SK-N-SH (cell line): ENCODE measurements at regions not wholly inside any gene's neighbourhood (a gene's known extent, or its start where the extent isn't known, plus 50 kb on each side); places are given as distances from the start of the nearest gene placed in this dataset.

ENCODE experiments used
- CTCF ChIA-PET: fragments of 300-600, 350-600 bp; formaldehyde crosslinking; extraction: SDS; loops from one replicate; lab custom pipeline; 2021; lab: Yijun Ruan, JAX
- POLR2A ChIA-PET: fragments of 350-600 bp; sonication (Branson Sonifier 250); formaldehyde crosslinking; extraction: SDS; loops from one replicate; lab custom pipeline; 2020; ENCODE audit warnings: antibody characterized with exemption, inconsistent platforms; lab: Yijun Ruan, JAX
- DNase-seq: peaks from one replicate; pipeline ENCODE4 v3.0.0; 2012
- H2AFZ ChIP-seq: fragments of 200-600 bp; sonication (generic); 2 replicates; pipeline ENCODE4 v1.8.1; 2016; ENCODE audit warnings: antibody characterized with exemption, mild to moderate bottlenecking, low read depth
- H3F3A ChIP-seq: fragments of 200-600 bp; sonication (generic); replicated peaks from 2 replicates; pipeline ENCODE3; 2016; ENCODE audit warnings: antibody characterized with exemption, mild to moderate bottlenecking; ENCODE audit not compliant: insufficient read depth
- H3K27ac ChIP-seq, 2 experiments: fragments of 200-500 bp in 1 of 2; fragments of 200-600 bp in 1 of 2; sonication (Bioruptor generic) in 1 of 2; sonication (generic), shearing (Covaris generic) in 1 of 2; 2 replicates each; pipeline versions ENCODE4 v1.5.1 to v1.6.1; 2014 to 2016; ENCODE audit warnings: low read depth in 2 of 2, inconsistent platforms in 1 of 2, low read length in 1 of 2, mild to moderate bottlenecking in 1 of 2, mixed read lengths in 1 of 2
- H3K27me3 ChIP-seq: fragments of 200-600 bp; sonication (generic), shearing (Covaris generic); 2 replicates; pipeline ENCODE4 v1.6.1; 2016; ENCODE audit warnings: mixed run types; ENCODE audit not compliant: insufficient read depth
- H3K36me3 ChIP-seq, 2 experiments: fragments of 200-500 bp in 1 of 2; fragments of 200-600 bp in 1 of 2; sonication (Bioruptor generic) in 1 of 2; sonication (generic) in 1 of 2; replicated peaks in 1 of 2; 2 replicates each; pipeline versions ENCODE3 to v1.5.1; 2014 to 2016; ENCODE audit warnings: low read length in 1 of 2, mild to moderate bottlenecking in 1 of 2; ENCODE audit not compliant: insufficient read depth in 2 of 2, control insufficient read depth in 1 of 2
- H3K4me1 ChIP-seq, 2 experiments: fragments of 200-500 bp in 1 of 2; fragments of 200-600 bp in 1 of 2; sonication (Bioruptor generic) in 1 of 2; sonication (generic), shearing (Covaris generic) in 1 of 2; 2 replicates each; pipeline versions ENCODE4 v1.5.1 to v1.6.1; 2014 to 2016; ENCODE audit warnings: low read depth in 1 of 2, low read length in 1 of 2, mixed run types in 1 of 2; ENCODE audit not compliant: insufficient read depth in 2 of 2, control insufficient read depth in 1 of 2
- H3K4me2 ChIP-seq: fragments of 200-600 bp; sonication (generic), shearing (Covaris generic); 2 replicates; pipeline ENCODE4 v1.6.1; 2017; ENCODE audit warnings: mixed run types
- H3K4me3 ChIP-seq, 2 experiments: fragments of 200-500 bp in 1 of 2; fragments of 200-600 bp in 1 of 2; sonication (Bioruptor generic) in 1 of 2; sonication (generic), shearing (Covaris generic) in 1 of 2; 2 replicates each; pipeline versions ENCODE4 v1.5.1 to v1.8.1; 2014 to 2016; ENCODE audit warnings: low read depth in 2 of 2, inconsistent platforms in 1 of 2, low read length in 1 of 2, mild to moderate bottlenecking in 1 of 2, mixed read lengths in 1 of 2, moderate library complexity in 1 of 2
- H3K79me2 ChIP-seq: fragments of 200-600 bp; sonication (generic); 2 replicates; pipeline ENCODE4 v1.8.1; 2017; ENCODE audit warnings: mild to moderate bottlenecking; ENCODE audit not compliant: insufficient read depth
- H3K9ac ChIP-seq: fragments of 200-600 bp; sonication (generic); 2 replicates; pipeline ENCODE4 v1.6.1; 2017; ENCODE audit warnings: mixed run types
- H3K9me2 ChIP-seq: fragments of 200-600 bp; sonication (generic); 2 replicates; pipeline ENCODE4 v1.6.1; 2017; ENCODE audit warnings: mixed run types
- H3K9me3 ChIP-seq: fragments of 200-600 bp; sonication (generic); 2 replicates; pipeline ENCODE4 v1.6.1; 2017; ENCODE audit warnings: mixed run types, mild to moderate bottlenecking, moderate library complexity
- H4K20me1 ChIP-seq: fragments of 200-600 bp; sonication (generic); 2 replicates; pipeline ENCODE4 v1.6.1; 2017; ENCODE audit warnings: mild to moderate bottlenecking, mixed run types; ENCODE audit not compliant: insufficient read depth
- FOXM1 ChIP-seq: IDR thresholded peaks from 2 replicates; pipeline ENCODE4 v1.4.0; 2012; ENCODE audit warnings: low read depth, mild to moderate bottlenecking
- GABPA ChIP-seq: IDR thresholded peaks from 2 replicates; pipeline ENCODE4 v1.4.0; 2012; ENCODE audit warnings: low read depth, mild to moderate bottlenecking
- IRF3 ChIP-seq: fragments of 150-350 bp; IDR thresholded peaks from 2 replicates; pipeline ENCODE4 v1.6.1; 2016; ENCODE audit warnings: mild to moderate bottlenecking, low read depth, low read length
- MXI1 ChIP-seq: IDR thresholded peaks from 2 replicates; pipeline ENCODE4 v1.6.1; 2012; ENCODE audit warnings: mild to moderate bottlenecking, low read depth, low read length, improper control_type of control experiment
- NFIC ChIP-seq: IDR thresholded peaks from 2 replicates; pipeline ENCODE4 v1.4.0; 2012; ENCODE audit warnings: borderline replicate concordance
- NRF1 ChIP-seq: IDR thresholded peaks from 2 replicates; pipeline ENCODE4 v1.6.1; 2012; ENCODE audit warnings: low read depth, mild to moderate bottlenecking, low read length
- POLR2AphosphoS5 ChIP-seq: IDR thresholded peaks from 2 replicates; pipeline ENCODE4 v1.6.1; 2012; ENCODE audit warnings: low read depth, low read length
- RCOR1 ChIP-seq: fragments of 150-350 bp; IDR thresholded peaks from 2 replicates; pipeline ENCODE4 v1.6.1; 2017; ENCODE audit warnings: antibody characterized with exemption, low read length
- REST ChIP-seq: IDR thresholded peaks from 2 replicates; pipeline ENCODE4 v1.6.1; 2012; ENCODE audit warnings: mild to moderate bottlenecking, low read depth, low read length, moderate library complexity
- RXRA ChIP-seq: IDR thresholded peaks from 2 replicates; pipeline ENCODE4 v1.4.0; 2012; ENCODE audit warnings: low read depth, mild to moderate bottlenecking, borderline replicate concordance
- SMC3 ChIP-seq: IDR thresholded peaks from 2 replicates; pipeline ENCODE4 v1.6.1; 2012; ENCODE audit warnings: low read depth, low read length, improper control_type of control experiment
- USF2 ChIP-seq: fragments of 150-350 bp; IDR thresholded peaks from 2 replicates; pipeline ENCODE4 v1.6.1; 2017; ENCODE audit warnings: antibody characterized with exemption, low read length, low read depth, borderline replicate concordance
- WGBS: methylation state at CpG from one replicate; pipeline ENCODE4 v1.1.6; 2017; ENCODE audit warnings: low lambda C conversion rate; 5-methylcytosine and 5-hydroxymethylcytosine counted together
- TF ChIP-seq, protein P1 (sequence below): IDR thresholded peaks from 2 replicates; pipeline ENCODE4 v1.4.0; 2012; ENCODE audit warnings: low read depth, borderline replicate concordance
- TF ChIP-seq, protein P2 (sequence below): IDR thresholded peaks from 2 replicates; pipeline ENCODE4 v1.4.0; 2012; ENCODE audit warnings: low read depth, borderline replicate concordance

DNA sequence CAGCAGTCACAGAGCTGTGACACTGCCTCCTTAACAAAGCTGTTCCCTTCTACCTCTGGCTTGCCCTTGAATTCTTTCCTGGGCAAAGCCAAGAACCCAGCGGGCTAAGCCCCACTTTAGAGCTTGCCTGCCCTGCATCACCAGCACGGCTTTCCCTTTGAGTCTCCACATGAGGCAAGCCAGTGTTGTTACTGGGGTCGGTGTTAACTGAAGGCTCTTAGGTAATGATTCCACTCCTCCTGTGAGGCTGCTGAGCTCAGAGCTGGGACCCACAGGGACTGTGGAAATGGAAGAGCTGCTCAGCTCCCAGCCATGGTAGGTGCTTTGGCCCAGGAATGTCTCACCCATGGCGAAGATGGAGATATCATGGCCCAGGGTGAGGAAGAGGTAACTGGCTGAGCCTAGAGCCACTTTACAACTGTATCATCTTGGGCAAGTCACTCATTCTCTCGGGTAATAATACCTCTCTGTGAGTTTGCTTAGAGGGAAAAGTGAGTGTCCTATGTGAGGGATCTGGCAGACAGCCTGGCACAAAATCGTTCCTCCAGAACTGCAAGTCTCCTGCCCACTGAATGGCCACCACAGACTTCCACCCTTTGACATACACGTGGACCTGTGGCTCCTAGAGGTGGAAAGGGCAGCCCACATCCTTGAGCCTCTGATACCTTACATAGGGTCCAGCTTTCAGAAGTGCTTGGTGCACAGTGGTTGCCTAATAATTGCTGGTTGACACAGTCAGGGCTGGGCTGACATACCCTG lies 654.1 kb downstream of the PTPRU start:
- no peak for DNase-seq
- Histone ChIP-seq H2AFZ (no peak overlapping the region), H3K4me2 (no peak overlapping the region), H3K27ac (no peak overlapping the region), H3K36me3 (no peaks in the 10 kb centered on the region), H4K20me1 (no peaks in the 10 kb centered on the region), H3K27me3 (no peaks in the 10 kb centered on the region), H3K79me2 (no peaks in the 10 kb centered on the region), H3K9me2 (no peaks in the 10 kb centered on the region), H3K9ac (no peak overlapping the region), H3F3A (no peaks in the 10 kb centered on the region), H3K9me3 (no peaks in the 10 kb centered on the region), H3K4me3 (no peak overlapping the region), H3K4me1 (no peaks in the 10 kb centered on the region; a peak in 1 of 4 replicates)
- POLR2A ChIA-PET: no interaction called here
- no peak for TF ChIP-seq REST
- TF ChIP-seq GABPA: no peak
- no peak for TF ChIP-seq FOXM1
- no peak for TF ChIP-seq SMC3
- TF ChIP-seq, protein P1, sequence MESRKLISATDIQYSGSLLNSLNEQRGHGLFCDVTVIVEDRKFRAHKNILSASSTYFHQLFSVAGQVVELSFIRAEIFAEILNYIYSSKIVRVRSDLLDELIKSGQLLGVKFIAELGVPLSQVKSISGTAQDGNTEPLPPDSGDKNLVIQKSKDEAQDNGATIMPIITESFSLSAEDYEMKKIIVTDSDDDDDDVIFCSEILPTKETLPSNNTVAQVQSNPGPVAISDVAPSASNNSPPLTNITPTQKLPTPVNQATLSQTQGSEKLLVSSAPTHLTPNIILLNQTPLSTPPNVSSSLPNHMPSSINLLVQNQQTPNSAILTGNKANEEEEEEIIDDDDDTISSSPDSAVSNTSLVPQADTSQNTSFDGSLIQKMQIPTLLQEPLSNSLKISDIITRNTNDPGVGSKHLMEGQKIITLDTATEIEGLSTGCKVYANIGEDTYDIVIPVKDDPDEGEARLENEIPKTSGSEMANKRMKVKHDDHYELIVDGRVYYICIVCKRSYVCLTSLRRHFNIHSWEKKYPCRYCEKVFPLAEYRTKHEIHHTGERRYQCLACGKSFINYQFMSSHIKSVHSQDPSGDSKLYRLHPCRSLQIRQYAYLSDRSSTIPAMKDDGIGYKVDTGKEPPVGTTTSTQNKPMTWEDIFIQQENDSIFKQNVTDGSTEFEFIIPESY: no peak
- no peak for TF ChIP-seq IRF3
- no peak for TF ChIP-seq POLR2AphosphoS5
- TF ChIP-seq RCOR1: no peak
- TF ChIP-seq MXI1: no peak
- WGBS: 6% methylated on average over 6 of the region's 7 CpGs
- CTCF ChIA-PET: interaction anchor here (0.6 to 0.8 kb wide), 2 partner anchors 42 to 55 kb away, joined by 3 to 4 read pairs; no protein-coding TSS in a partner anchor

DNA sequence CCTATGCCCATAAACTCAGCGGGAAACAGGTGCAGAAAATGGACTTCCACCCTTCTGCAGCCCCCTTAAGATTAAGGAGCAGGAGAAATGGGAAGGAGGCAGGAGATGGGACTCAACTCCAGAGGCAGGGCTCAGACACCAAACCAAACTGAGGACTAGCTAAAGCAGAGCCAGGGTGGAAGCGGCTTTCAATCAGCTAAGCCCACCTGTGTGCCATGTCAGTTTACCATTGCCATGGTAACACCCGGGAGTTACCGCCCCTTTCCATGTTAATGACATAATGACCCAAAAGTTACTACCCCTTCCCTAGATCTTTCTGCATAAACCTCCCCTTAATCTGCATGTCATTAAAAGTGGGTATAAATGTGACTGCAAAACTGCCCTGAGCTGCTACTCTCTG lies 653.5 kb downstream of the PTPRU start:
- Histone ChIP-seq H3K4me3 (no peak overlapping the region), H3K9me2 (no peaks in the 10 kb centered on the region), H3K27me3 (no peaks in the 10 kb centered on the region), H3K4me2 (no peak overlapping the region), H3K36me3 (no peaks in the 10 kb centered on the region), H2AFZ (no peak overlapping the region), H3F3A (no peaks in the 10 kb centered on the region), H3K9ac (no peak overlapping the region), H3K9me3 (no peaks in the 10 kb centered on the region), H3K79me2 (no peaks in the 10 kb centered on the region), H3K27ac (no peak overlapping the region), H4K20me1 (no peaks in the 10 kb centered on the region), H3K4me1 (no peaks in the 10 kb centered on the region; a peak in 1 of 4 replicates)
- POLR2A ChIA-PET: no interaction called here
- TF ChIP-seq USF2: no peak
- no peak for TF ChIP-seq GABPA
- TF ChIP-seq, protein P1: no peak
- no peak for TF ChIP-seq POLR2AphosphoS5
- no peak for TF ChIP-seq RCOR1
- TF ChIP-seq RXRA: no peak
- TF ChIP-seq NFIC: no peak
- no peak for TF ChIP-seq NRF1
- TF ChIP-seq, protein P2, sequence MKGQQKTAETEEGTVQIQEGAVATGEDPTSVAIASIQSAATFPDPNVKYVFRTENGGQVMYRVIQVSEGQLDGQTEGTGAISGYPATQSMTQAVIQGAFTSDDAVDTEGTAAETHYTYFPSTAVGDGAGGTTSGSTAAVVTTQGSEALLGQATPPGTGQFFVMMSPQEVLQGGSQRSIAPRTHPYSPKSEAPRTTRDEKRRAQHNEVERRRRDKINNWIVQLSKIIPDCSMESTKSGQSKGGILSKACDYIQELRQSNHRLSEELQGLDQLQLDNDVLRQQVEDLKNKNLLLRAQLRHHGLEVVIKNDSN: no peak
- CTCF ChIA-PET: interaction anchor here (0.6 to 0.8 kb wide), 3 partner anchors 41 to 70 kb away, joined by 3 to 4 read pairs (median 4); no protein-coding TSS in a partner anchor
- DNase-seq: no peak
- WGBS: 20% methylated on average over 4 of the region's 4 CpGs
